Dendritic cell treated with granulocyte-macrophage colony-stimulating factor and Interleukin-4, amounts not matched to agents 40 ng/mL and 50 ng/mL, for 4 days (primary cell): ENCODE measurements at regions not wholly inside any gene's neighbourhood (a gene's known extent, or its start where the extent isn't known, plus 50 kb on each side); places are given as distances from the start of the nearest gene placed in this dataset.

Experiments used
- H3K27ac Mint-ChIP-seq: one replicate; pipeline ENCODE4 v1.8.0; 2022; ENCODE audit warnings: mild to moderate bottlenecking, mixed read lengths
- H3K27me3 Mint-ChIP-seq: one replicate; pipeline ENCODE4 v1.8.0; 2022; ENCODE audit warnings: mild to moderate bottlenecking, mixed read lengths
- H3K36me3 Mint-ChIP-seq: one replicate; pipeline ENCODE4 v1.8.0; 2022; ENCODE audit warnings: low read depth, mixed read lengths
- H3K4me1 Mint-ChIP-seq: one replicate; pipeline ENCODE4 v1.8.0; 2022; ENCODE audit warnings: low read depth, mixed read lengths
- H3K4me3 Mint-ChIP-seq: one replicate; pipeline ENCODE4 v1.8.0; 2022; ENCODE audit warnings: mild to moderate bottlenecking, moderate library complexity, mixed read lengths
- H3K9me3 Mint-ChIP-seq: one replicate; pipeline ENCODE4 v1.8.0; 2022; ENCODE audit warnings: mixed read lengths
- intact Hi-C: fragments of 100-400 bp; cut with micrococcal nuclease; formaldehyde crosslinking; loops from one replicate; pipeline ENCODE4 v1.15.0; 2022

DNA sequence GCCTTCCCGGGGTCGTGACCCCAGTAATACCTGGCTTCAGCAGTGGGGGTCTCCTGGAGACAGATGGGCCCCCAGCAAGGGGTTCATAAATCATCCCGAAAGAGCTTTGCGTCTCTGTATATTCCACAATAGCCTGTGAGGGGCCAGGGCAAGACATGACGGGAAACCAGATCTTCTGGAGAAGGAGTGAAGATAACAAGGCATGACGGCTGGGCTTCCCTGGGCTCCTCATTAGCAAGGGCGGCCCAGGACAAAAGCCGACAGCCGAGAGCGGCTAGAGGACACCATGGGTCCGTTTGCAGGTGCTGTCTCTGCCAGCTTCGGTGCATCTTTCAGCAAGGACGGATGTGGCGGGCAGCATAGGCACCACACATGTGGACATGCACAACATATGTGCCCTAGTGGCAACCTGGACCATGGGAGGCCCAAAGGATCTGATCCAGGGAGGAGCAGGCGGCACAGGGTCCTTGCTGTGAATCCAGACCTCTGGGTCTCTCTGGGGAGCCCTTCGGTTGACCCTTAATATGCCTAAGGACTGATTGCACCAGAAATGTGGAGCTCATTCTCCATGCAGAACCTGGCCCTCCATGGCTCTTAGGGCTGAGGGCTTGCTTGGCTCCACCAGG lies 136.9 kb upstream of the FOXF1 start:
- H3K27ac Mint-ChIP-seq = no peak overlapping the region
- H3K36me3 Mint-ChIP-seq = no peaks in the 10 kb centered on the region
- H3K27me3 Mint-ChIP-seq = peaks cover 9% of the 10 kb centered on the region
- no peak overlapping the region for H3K4me3 Mint-ChIP-seq
- intact Hi-C loops = no loop called here
- peaks cover 8% of the 10 kb centered on the region for H3K9me3 Mint-ChIP-seq
- H3K4me1 Mint-ChIP-seq = no peaks in the 10 kb centered on the region

DNA sequence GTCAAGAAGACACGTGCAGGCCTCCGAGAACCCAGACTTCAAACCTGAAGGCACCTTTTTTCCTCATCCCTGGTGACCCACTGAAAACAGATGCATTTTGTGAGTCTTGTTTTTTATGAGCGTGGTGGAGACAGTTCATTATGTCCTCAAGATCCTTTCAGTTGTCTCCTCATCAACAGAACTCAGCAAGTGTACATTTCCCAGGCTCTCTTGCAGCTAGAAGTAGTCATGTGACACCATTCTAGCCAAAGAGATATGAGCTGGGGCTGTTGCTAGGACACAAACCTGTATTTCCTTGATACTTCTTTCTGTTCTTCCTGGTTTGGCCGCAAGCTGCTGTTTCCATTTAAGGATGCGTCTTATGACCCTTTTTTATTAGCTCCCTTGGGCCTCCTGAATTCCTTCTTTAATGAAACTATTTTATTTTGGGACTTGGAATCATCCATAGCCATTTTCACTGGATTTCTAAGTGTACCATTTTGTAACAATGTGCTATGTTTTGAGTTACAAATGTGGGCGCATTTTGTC lies 135.7 kb upstream of the FOXF1 start:
- Mint-ChIP-seq H3K4me3 (no peak overlapping the region), H3K27me3 (peaks cover 6% of the 10 kb centered on the region), H3K27ac (no peak overlapping the region), H3K36me3 (no peaks in the 10 kb centered on the region), H3K9me3 (peaks cover 8% of the 10 kb centered on the region), H3K4me1 (no peaks in the 10 kb centered on the region)
- intact Hi-C loops = no loop called here

DNA sequence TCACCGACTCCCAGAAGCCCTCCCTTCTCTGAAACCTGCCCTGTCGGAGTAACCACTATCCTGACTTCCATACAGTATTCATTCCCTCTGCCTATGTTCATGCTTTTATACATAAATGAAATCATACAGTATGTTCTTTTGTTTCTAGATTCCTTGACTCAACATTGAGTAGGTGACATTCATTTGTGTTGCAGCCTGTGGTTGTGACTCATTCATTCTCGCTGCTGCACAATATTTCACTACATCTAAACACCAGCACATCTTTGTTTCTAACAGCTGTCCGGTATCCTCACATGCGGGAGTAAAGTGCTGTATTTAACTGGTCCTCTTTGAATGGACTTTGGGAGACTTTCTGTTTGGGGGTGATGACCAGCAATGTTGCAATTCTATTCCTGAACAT lies 135.0 kb upstream of the FOXF1 start:
- H3K36me3 Mint-ChIP-seq = no peaks in the 10 kb centered on the region

DNA sequence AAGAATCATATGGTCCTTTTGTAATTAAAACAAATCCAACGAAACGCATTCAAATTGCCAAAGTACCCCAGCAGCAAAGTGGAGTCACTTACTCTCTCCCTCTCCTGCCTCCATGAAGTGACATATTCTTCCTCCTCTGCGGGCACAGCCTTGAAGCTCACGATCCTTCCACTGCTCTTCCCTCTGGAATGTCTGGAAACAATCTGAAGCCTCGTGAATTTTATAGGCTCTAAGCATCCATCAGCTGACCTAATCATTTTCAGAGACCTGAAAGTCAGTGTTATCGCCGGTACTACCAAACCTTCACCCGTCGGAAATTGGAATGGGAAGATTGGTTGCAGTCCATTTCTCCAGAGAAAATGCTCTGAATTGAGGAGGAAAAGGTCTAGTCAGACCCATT lies 134.5 kb upstream of the FOXF1 start:
- Mint-ChIP-seq H3K4me1 (no peaks in the 10 kb centered on the region), H3K4me3 (no peak overlapping the region), H3K36me3 (no peaks in the 10 kb centered on the region), H3K27ac (no peak overlapping the region), H3K27me3 (peaks cover 6% of the 10 kb centered on the region), H3K9me3 (peaks cover 8% of the 10 kb centered on the region)
- intact Hi-C loops = no loop called here

More for the DNA sequence above, 135.0 kb upstream of the FOXF1 start:
- H3K27ac Mint-ChIP-seq = no peak overlapping the region
- intact Hi-C loops = no loop called here
- H3K4me3 Mint-ChIP-seq = no peak overlapping the region
- no peaks in the 10 kb centered on the region for H3K4me1 Mint-ChIP-seq
- H3K27me3 Mint-ChIP-seq = peaks cover 6% of the 10 kb centered on the region
- H3K9me3 Mint-ChIP-seq = peaks cover 8% of the 10 kb centered on the region

DNA sequence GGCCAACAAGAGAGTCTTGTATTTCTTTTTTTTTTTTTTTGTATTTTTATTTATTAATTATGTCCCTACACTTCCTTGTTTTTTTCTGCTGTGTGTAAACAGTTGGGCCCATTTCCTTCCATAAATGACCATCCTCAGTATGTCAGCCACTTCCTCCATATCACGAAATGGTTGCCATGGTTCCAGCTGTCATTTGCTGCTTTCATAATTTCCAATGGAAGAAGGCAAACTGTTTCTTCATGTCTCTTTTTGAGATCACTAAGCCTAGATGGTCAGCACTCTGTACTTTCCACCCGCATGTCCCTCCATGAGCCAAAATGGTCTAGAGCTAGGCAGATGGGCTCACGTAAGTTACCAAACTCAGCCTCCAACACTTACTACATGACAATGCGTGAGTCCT lies 133.5 kb upstream of the FOXF1 start:
- H3K27ac Mint-ChIP-seq = no peak overlapping the region
- peaks cover 8% of the 10 kb centered on the region for H3K9me3 Mint-ChIP-seq

DNA sequence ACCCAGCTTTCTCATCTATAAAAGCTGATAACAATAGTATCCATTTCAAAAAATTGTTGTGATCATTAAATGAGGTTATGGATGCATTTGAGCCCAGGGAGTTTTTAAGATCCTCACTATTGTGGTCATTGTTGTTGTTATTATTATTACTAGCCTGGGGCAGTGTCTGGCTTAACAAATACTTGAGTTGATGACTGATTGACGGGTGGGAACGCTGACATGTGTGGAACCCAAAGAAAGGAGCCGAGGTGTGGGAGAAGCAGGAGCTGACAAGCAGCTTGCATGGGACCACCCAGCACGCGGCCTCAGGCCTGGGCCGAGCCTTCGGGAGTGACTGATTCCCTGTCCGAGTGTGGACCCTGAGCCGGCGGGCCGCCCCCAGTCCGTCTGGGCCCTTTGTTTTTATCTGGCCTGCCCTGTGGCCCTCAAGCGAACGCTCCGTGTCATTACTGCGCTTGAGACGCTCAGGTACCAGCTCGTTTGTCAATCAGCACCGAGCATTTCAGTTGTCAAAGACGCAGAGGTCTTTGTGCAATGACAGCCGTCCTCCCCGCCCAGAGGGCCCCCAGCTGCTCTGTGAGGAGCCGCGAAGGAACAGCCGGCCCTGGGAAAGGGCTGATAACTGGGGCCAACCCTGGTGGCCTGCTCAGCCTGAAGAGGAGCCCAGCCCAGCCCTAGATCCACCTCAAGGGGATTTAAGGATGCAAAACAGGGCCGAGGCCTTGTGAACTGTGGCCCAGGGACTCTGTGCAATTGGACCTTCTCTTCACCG lies 132.9 kb upstream of the FOXF1 start:
- H3K4me3 Mint-ChIP-seq = no peak overlapping the region
- no peak overlapping the region for H3K27ac Mint-ChIP-seq
- H3K27me3 Mint-ChIP-seq = peaks cover 8% of the 10 kb centered on the region
- no peaks in the 10 kb centered on the region for H3K4me1 Mint-ChIP-seq
- H3K9me3 Mint-ChIP-seq = peaks cover 8% of the 10 kb centered on the region
- no peaks in the 10 kb centered on the region for H3K36me3 Mint-ChIP-seq
- intact Hi-C loops = no loop called here

More for the DNA sequence above, 133.5 kb upstream of the FOXF1 start:
- Mint-ChIP-seq H3K4me3 (no peak overlapping the region), H3K4me1 (no peaks in the 10 kb centered on the region), H3K27me3 (peaks cover 6% of the 10 kb centered on the region), H3K36me3 (no peaks in the 10 kb centered on the region)
- intact Hi-C loops = no loop called here

DNA sequence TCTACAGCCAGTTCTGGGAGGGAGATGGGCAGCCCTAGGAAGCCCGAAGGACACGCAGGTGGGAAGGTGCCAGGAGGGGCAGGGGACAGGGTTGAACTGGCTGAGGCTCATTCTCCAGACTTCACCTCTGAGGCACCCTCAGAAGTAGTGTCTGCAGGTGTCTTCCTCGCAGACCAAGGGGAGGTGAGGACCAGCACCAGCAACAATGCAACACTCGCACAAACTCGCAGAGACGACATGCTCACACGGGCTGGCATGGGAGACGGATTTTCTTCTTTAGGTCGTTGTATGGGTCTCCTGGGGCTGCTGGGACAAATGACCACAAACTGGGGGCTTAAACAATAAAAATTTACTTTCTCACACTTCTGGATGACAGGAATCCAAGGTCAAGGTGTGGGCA lies 132.2 kb upstream of the FOXF1 start:
- Mint-ChIP-seq H3K4me1 (peaks cover under 1% of the 10 kb centered on the region), H3K27me3 (peaks cover 13% of the 10 kb centered on the region), H3K9me3 (peaks cover 8% of the 10 kb centered on the region), H3K36me3 (no peaks in the 10 kb centered on the region), H3K27ac (no peak overlapping the region), H3K4me3 (no peak overlapping the region)
- intact Hi-C loops = no loop called here

DNA sequence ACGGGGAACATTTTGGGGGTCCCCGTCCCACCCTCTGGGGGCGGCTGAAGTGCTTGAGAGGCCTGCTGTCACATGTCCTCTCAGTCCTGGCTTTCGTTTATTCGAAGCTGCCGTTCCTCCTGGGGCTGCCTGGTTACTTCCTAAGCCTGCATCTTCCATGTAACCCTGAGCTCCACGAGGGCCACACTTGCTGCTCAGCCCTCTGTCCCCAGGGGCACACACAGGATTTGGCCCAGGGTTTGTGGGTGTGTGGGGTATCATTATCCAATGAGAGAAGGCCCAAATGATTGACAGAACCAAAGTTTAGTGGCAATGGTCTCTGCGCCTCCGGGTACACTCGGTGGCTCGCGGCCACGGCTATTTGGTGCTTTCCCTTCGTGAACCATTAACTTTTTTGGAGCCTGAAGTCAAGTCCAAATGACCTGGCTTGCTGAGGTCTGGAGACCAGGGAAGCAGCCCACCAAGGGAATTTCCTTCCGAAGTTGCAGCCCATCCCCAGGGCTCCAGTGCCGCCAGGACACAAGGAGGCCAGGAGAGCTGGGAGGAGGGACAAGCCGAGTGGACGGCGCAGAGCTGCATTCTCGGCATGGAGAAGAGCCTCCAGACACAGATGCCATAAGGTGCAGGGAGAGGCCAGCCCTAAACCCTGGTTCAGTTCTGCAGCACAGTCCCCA lies 131.4 kb upstream of the FOXF1 start:
- no peak overlapping the region for H3K4me3 Mint-ChIP-seq
- H3K27ac Mint-ChIP-seq = no peak overlapping the region
- peaks cover 16% of the 10 kb centered on the region for H3K27me3 Mint-ChIP-seq
- peaks cover 8% of the 10 kb centered on the region for H3K9me3 Mint-ChIP-seq
- intact Hi-C loops = no loop called here
- H3K36me3 Mint-ChIP-seq = no peaks in the 10 kb centered on the region
- peaks cover 9% of the 10 kb centered on the region for H3K4me1 Mint-ChIP-seq

DNA sequence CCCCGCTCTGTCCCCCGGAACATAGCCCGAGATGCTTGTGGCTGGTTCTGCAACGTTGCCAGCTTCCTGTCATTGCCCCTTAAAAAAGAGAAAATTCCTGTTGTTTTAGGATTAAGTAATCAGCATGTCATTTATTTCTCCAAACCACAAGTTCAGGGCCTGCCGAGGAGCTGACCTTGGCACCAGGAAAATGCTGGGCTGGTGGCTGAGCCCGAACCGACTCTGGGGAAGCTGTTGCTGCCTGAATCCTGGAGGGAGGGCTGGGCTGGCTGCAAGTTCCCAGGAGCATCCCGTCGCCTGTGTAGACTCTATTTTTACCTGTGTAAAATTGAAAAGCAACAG lies 130.9 kb upstream of the FOXF1 start:
- Mint-ChIP-seq H3K9me3 (peaks cover 5% of the 10 kb centered on the region), H3K36me3 (no peaks in the 10 kb centered on the region), H3K27me3 (peaks cover 15% of the 10 kb centered on the region), H3K4me1 (peaks cover 11% of the 10 kb centered on the region), H3K4me3 (no peak overlapping the region), H3K27ac (no peak overlapping the region)
- intact Hi-C loops = no loop called here

DNA sequence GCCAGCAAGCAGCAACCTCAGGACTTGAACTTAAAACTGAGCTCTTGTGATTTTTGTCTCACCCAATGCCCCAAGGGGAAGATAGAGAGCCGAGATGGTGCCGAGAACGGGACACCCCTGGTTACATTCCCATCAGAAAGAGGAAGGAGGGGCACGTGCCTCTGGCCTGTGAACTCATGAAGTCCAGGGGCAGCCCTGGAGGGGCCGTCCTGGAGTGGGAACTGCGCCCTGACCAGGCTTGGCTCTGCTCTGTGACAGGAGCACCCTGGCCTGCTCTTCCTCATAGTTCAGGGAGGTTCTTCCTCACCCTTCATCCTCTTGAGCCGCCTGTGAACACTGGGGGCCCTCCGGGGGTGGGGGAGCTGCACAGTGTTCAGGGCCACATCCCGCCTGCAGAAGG lies 130.3 kb upstream of the FOXF1 start:
- Mint-ChIP-seq H3K36me3 (no peaks in the 10 kb centered on the region), H3K27me3 (peaks cover 12% of the 10 kb centered on the region), H3K9me3 (no peaks in the 10 kb centered on the region), H3K27ac (no peak overlapping the region), H3K4me1 (peaks cover 11% of the 10 kb centered on the region), H3K4me3 (no peak overlapping the region)
- intact Hi-C loops = no loop called here

DNA sequence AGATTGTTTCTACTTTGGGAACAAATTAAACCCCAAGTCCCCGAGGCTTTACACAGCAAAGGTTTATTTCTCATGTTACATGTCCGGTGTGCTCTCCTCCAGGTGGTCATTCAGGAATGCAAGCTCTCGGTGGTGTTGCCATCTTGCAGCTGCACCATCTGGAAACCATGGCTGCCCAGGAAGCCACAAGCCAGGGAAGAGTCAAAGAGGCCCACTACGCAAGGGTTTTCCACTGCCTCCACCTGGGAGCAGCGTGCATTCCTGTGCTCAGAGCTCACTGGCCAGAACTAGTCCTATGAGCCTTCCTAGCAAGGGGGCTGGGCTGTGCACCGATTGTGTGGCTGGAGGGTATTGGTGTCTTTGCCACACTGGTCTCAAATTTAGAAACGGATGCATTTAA lies 128.8 kb upstream of the FOXF1 start:
- no peak overlapping the region for H3K4me3 Mint-ChIP-seq
- H3K4me1 Mint-ChIP-seq = peaks cover 11% of the 10 kb centered on the region
- no peak overlapping the region for H3K27ac Mint-ChIP-seq
- intact Hi-C loops = no loop called here
- H3K9me3 Mint-ChIP-seq = no peaks in the 10 kb centered on the region
- H3K27me3 Mint-ChIP-seq = peaks cover 12% of the 10 kb centered on the region
- no peaks in the 10 kb centered on the region for H3K36me3 Mint-ChIP-seq

DNA sequence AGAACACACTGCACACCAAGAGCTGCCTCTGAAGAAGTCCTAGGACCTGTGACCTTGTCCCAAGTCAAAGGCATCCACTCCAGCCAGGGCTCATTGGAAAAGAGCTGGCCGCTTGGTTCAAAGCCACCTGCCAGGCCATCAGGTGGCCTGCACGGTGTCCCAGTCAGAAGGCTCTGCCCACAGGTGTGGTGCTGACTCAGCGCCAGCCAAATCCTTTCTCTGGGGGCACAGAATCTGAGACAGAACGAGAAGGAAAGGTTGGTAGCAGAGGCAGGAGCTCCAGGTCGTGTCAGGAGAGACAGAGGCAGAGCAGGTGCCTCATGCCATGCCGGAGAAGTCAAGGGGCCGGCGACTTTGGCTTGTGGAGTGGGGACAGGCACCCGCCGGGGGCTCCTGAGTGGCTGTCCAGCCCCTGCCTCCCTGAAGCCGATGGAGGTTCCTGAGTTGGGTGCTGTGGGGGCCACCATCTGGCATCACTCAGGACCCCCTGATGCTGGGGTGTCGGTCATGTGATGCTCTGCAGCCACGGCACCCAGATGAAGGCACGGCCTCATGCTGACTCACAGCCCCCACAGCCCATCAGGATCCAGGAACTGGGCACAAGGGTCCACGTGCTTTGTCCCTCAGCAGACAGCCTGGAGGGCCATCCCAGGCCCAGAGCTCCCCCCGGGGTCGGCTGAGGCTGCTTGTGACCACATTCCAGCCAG lies 128.1 kb upstream of the FOXF1 start:
- no peak overlapping the region for H3K4me3 Mint-ChIP-seq
- no peaks in the 10 kb centered on the region for H3K9me3 Mint-ChIP-seq
- H3K27me3 Mint-ChIP-seq = peaks cover 12% of the 10 kb centered on the region
- H3K27ac Mint-ChIP-seq = no peak overlapping the region
- intact Hi-C loops = no loop called here
- H3K36me3 Mint-ChIP-seq = no peaks in the 10 kb centered on the region
- peaks cover 11% of the 10 kb centered on the region for H3K4me1 Mint-ChIP-seq

DNA sequence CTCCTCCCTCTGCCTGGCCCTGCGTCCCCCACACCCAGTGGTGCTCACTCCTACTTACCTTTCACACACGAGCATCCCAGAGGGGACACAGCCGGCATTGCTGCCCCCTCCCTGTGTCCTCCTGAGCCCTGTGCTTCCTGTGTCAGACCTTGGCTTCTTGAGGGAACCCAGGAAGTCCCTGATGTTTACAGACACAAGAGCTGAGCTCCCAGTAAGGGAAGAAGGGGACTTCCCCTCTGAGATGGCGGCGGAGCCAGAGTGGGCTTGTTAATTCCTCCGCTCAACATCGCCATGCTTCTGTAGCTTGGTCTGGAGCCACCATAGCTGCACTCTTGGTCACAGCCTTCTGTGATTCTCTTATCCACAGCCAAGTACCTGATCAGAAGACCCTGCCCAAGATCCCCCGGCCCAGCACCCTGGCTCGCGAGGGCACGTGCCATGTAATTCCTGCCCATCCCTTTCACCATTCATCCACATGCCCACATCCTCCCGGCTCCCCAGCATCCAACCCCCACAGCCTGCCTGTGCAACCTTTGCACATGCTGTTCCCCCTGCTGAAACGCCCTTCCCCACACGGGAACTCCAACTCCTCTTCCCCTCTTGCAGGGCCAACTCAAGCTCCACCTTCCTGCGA lies 127.4 kb upstream of the FOXF1 start:
- no peaks in the 10 kb centered on the region for H3K36me3 Mint-ChIP-seq
- peaks cover 11% of the 10 kb centered on the region for H3K4me1 Mint-ChIP-seq
- intact Hi-C loops = no loop called here
- no peaks in the 10 kb centered on the region for H3K9me3 Mint-ChIP-seq
- H3K27me3 Mint-ChIP-seq = peaks cover 12% of the 10 kb centered on the region
- no peak overlapping the region for H3K4me3 Mint-ChIP-seq
- no peak overlapping the region for H3K27ac Mint-ChIP-seq
